HG03469 (cell line): ENCODE measurements at regions not wholly inside any gene's neighbourhood (a gene's known extent, or its start where the extent isn't known, plus 50 kb on each side); places are given as distances from the start of the nearest gene placed in this dataset.
"Not testable (repeated sequence)": the region's sequence is repeated elsewhere in the genome, so short reads cannot be mapped to it uniquely, and the experiment has no call there.

ENCODE experiments used
- ATAC-seq: cut with Tn5 transposase; IDR thresholded peaks from one replicate; pipeline ENCODE4 v1.9.1; 2021; ENCODE audit warnings: mild to moderate bottlenecking, moderate library complexity, moderate number of reproducible peaks; ENCODE audit not compliant: unreplicated experiment

GRCh38 chr7:110412614-110413013 lies 678.3 kb upstream of the LRRN3 start:
- no peak for ATAC-seq

DNA sequence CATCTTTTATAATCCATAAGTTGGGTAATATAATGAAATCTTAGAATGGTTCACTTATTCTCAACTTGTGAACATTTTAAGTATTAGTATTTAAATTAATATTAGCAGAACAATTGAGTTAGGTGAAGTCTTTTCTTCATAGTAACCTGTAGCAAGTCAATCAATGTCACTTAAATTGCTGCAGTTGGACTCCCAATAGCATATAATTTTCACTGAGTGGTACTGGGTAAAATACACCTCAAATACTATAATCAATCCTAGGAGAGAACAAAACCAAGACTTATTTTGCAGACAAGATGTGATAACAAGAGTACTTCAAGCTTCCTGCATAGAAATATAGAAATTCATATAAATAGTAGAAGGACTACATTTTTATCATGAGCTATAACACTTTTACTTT lies 677.9 kb upstream of the LRRN3 start:
- no peak for ATAC-seq

- ATAC-seq: no peak
These were observed 673.3 kb upstream of the LRRN3 start for GRCh38 chr7:110417611-110418010.

- no peak for ATAC-seq
These were observed 672.2 kb upstream of the LRRN3 start for GRCh38 chr7:110418659-110419280.

GRCh38 chr7:110420788-110421187 lies 670.1 kb upstream of the LRRN3 start:
- no peak for ATAC-seq

DNA sequence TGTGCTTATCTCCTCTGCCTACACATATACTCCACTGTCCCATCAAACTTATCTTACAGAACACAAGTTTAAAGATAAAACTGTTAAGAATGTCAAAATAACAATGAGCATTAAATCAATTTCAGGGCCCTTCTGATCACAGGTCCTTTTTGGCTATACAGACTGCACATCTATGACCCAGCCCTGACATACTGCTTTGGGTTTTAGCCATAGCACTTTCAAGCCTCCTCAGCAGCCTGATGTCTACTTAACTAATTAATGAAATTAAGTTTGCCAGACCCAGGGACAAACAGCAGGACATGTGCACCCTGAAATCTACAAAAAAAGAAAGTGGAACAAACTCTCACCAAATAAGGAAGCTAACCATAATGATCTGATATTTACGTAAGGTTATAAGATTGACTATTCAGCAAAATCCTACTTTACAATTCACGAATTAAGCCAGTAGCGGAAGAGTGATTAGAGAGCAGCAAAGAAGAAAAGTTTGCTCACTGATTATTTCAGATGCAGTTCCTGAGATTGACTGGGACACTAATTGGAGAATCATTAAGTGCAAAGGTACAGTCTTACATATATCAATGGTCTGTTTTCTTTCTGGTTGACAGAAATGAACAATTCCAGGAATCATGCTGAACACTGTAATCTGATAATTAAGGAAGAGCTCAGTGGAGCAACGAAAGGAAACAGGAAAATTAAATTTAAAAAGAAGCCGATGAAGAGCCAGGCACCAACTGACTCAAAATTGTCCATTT lies 669.3 kb upstream of the LRRN3 start:
- no peak for ATAC-seq

DNA sequence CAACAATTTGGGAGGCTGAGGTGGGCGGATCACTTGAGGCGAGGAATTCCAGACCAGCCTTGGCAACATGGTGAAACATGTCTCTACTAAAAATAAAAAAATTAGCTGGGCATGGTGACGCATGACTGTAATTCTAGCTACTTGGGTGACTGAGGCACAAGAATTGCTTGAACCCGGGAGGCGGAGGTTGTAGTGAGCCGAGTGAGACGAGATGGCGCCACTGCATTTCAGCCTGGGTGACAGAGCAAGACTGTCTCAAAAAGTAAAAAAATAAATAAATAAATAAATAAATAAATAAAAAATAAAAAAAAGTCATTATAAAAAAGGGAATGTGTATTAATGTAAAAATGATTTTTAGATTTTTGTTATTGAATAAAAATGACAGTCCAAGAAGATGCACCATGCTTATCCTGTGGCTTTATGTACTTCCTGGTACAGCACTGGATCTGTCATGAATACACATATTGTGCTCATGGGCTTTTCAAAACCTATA lies 658.8 kb upstream of the LRRN3 start:
- no peak for ATAC-seq

- not testable (repeated sequence) for ATAC-seq
These were observed 652.0 kb upstream of the LRRN3 start for GRCh38 chr7:110438926-110439325.

DNA sequence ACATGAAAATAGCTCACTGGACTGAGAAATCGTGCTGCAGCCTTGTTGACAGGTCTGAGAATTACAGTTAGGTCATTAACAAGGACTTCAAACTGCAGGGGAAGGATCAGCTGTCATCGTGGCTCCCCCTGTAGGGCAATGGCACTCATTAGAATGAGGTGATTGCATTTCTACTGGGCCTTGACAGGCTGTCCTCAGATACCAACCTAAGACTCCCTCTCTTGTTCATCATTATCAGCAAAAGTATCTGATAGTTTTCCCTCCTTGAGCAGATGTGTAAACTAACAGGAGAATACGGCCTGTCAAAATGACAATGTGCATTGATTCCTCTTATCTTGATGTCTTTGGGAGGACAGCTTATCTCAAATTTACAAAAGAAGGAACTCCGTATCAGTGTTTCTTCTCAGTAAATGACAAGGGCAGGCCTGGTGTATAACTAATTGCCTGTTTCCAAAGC lies 648.5 kb upstream of the LRRN3 start:
- peak; percentile 79 for ATAC-seq

- no peak for ATAC-seq
These were observed 644.3 kb upstream of the LRRN3 start for GRCh38 chr7:110446658-110447057.

DNA sequence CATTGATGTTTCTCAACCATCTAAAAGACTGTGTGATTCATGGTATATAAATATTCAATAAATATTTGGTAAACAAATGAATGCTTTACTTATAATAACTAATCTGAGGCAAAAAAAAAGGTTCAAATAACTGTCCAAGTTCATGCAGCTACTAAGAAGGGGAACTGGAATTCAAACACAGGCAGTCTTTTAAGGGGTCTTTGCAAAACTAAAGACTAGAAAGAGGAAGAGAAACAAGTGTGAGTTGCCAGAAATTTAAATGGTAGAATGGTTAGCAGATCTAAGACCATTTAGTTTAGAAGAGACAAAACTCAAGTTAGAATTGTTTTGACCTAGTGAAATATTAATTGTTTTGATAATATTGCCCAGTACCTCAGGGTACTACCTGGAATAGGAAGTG lies 642.0 kb upstream of the LRRN3 start:
- peak; percentile 59 for ATAC-seq

GRCh38 chr7:110454713-110455112 lies 636.2 kb upstream of the LRRN3 start:
- ATAC-seq: no peak

DNA sequence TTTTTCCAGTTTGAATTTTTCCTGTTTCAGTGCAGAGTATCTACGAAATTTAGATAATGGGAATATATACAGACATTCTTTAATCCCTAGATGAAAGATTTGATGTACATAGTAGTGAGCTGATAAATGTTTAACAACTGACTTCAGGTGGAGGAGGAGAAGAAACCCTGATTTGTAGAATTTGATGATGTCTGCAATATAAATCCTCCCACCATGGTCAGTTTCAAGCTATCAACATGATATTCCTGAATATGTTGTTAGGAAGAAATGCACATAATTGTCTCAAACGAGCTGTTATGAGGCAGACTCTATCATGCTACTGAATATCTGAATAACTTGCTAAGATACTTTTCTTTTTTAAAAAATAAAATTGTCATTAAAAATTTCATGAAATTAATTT lies 629.3 kb upstream of the LRRN3 start:
- no peak for ATAC-seq

- ATAC-seq: no peak
These were observed 620.5 kb upstream of the LRRN3 start for GRCh38 chr7:110470420-110470819.

DNA sequence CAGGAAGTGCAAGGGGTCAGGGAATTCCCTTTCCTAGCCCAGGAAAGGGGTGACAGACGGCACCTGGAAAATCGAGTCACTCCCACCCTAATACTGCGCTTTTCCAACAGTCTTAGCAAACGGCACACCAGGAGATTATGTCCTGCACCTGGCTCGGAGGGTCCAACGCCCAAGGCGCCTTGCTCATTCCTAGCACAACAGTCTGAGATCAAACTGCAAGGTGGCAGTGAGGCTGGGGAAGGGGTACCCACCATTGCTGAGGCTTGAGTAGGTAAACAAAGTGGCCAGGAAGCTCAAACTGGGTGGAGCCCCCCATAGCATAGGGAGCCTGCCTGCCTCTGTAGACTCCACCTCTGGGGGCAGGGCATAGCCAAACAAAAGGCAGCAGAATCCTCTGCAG lies 618.5 kb upstream of the LRRN3 start:
- not testable (repeated sequence) for ATAC-seq

- ATAC-seq: no peak
These were observed 610.0 kb upstream of the LRRN3 start for GRCh38 chr7:110480964-110481363.

- ATAC-seq: no peak
These were observed 607.4 kb upstream of the LRRN3 start for GRCh38 chr7:110483553-110483952.

DNA sequence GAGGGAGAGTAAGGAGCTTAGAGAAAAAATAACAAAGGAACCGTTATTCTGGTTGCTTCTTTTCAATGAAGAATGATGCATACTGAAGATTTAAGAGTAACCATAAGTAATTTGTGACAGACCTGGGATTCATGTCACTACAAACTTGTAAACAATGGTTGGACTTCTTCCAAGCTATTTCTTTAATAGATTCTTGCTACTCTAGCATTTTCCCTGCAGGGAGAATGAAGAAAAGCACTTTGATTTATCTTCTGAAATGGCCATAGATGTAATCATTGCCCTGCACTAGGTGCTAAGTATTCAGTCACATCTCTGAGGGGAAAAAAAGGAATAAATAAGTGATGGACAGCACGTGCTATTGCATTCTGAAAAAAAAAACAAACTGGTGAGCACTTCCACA lies 606.6 kb upstream of the LRRN3 start:
- no peak for ATAC-seq

- no peak for ATAC-seq
These were observed 604.4 kb upstream of the LRRN3 start for GRCh38 chr7:110486549-110486948.

DNA sequence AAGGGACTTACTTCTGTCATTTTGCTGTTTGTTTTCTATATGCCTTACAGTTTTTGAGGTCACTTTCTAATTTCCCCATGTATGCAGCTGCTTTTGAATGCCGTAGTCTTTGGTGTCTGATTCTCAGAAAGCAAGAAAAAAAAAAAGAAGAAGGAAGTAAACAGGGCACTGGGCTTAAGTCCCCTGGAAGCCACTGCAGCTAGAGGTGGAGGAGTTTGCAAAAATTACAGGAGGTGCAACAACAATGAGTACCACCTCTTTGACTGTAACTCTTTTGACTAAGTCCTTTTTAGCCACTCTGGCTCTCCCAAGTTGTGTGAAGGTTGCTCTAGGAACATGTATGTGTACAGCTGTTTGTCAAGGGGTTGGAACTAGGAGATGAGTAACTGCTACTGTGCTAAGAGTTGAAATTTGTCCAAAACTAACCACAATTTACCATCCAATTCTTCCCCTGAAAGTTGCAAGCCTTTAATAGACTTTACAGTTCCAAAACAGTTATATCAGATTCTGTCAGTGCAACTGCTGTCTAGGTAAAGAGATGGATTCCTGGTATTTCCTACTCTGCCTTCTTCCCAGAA lies 588.0 kb upstream of the LRRN3 start:
- no peak for ATAC-seq

DNA sequence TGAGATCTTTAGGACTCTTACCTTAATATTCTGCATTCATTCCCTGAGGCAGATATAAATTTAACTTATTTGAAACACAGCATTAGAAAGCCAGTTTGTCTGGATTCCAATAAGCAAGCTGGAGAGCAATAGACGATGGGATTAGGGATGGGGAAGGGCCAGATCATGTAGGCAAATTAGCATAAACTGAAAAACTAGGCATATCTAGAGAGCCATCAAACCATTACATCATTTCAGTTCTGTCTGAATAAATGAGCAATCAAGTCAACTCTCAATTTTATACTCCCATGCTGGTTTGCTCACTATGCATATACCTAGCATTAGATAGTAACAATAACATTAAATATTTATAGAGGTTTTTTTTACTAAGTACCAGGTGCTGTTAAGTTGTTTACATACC lies 583.6 kb upstream of the LRRN3 start:
- ATAC-seq: no peak

GRCh38 chr7:110507832-110508231 lies 583.1 kb upstream of the LRRN3 start:
- ATAC-seq: no peak
